ENCODE measurements at regions not wholly inside any gene's neighbourhood (a gene's known extent, or its start where the extent isn't known, plus 50 kb on each side); places are given as distances from the start of the nearest gene placed in this dataset.
"Not testable (repeated sequence)": the region's sequence is repeated elsewhere in the genome, so short reads cannot be mapped to it uniquely, and the experiment has no call there.

GRCh38 chr11:97745515-97746050 is 1275.2 kb upstream of the CNTN5 start:
- H3K4me3 ChIP-seq (ENCODE audit: low read length) = no peak overlapping the region
- no peak overlapping the region for H3K9ac ChIP-seq (ENCODE audit: low read depth, low read length)
- no peaks in the 10 kb centered on the region for H3K27me3 ChIP-seq (ENCODE audit: control insufficient read depth, insufficient read depth, low read length)
- H3K36me3 ChIP-seq (ENCODE audit: insufficient read depth, low read length) = no peaks in the 10 kb centered on the region
- no peaks in the 10 kb centered on the region for H3K9me3 ChIP-seq (replicated peaks; ENCODE audit: low read length)
- H3K4me1 ChIP-seq (ENCODE audit: control insufficient read depth, insufficient read depth, low read length) = no peaks in the 10 kb centered on the region
- no peak overlapping the region for H3K4me2 ChIP-seq (ENCODE audit: low read length)

GRCh38 chr11:97746818-97747217 is 1273.9 kb upstream of the CNTN5 start:
- Histone ChIP-seq H3K36me3 (ENCODE audit: insufficient read depth, low read length) (no peaks in the 10 kb centered on the region), H3K4me2 (ENCODE audit: low read length) (no peak overlapping the region), H3K27me3 (ENCODE audit: control insufficient read depth, insufficient read depth, low read length) (no peaks in the 10 kb centered on the region), H3K4me1 (ENCODE audit: control insufficient read depth, insufficient read depth, low read length) (no peaks in the 10 kb centered on the region), H3K4me3 (ENCODE audit: low read length) (no peak overlapping the region), H3K9ac (ENCODE audit: low read depth, low read length) (no peak overlapping the region), H3K9me3 (replicated peaks; ENCODE audit: low read length) (no peaks in the 10 kb centered on the region)

GRCh38 chr11:97751405-97751804 is 1269.3 kb upstream of the CNTN5 start:
- Histone ChIP-seq H3K36me3 (ENCODE audit: insufficient read depth, low read length) (no peaks in the 10 kb centered on the region), H3K4me3 (ENCODE audit: low read length) (no peak overlapping the region), H3K4me2 (ENCODE audit: low read length) (no peak overlapping the region), H3K4me1 (ENCODE audit: control insufficient read depth, insufficient read depth, low read length) (no peaks in the 10 kb centered on the region), H3K27me3 (ENCODE audit: control insufficient read depth, insufficient read depth, low read length) (no peaks in the 10 kb centered on the region), H3K9ac (ENCODE audit: low read depth, low read length) (no peak overlapping the region), H3K9me3 (replicated peaks; ENCODE audit: low read length) (no peaks in the 10 kb centered on the region)

GRCh38 chr11:97751952-97752351 is 1268.8 kb upstream of the CNTN5 start:
- H3K36me3 ChIP-seq (ENCODE audit: insufficient read depth, low read length) = no peaks in the 10 kb centered on the region
- H3K9me3 ChIP-seq (replicated peaks; ENCODE audit: low read length) = no peaks in the 10 kb centered on the region
- H3K4me1 ChIP-seq (ENCODE audit: control insufficient read depth, insufficient read depth, low read length) = no peaks in the 10 kb centered on the region
- H3K9ac ChIP-seq (ENCODE audit: low read depth, low read length) = no peak overlapping the region
- no peak overlapping the region for H3K4me2 ChIP-seq (ENCODE audit: low read length)
- H3K27me3 ChIP-seq (ENCODE audit: control insufficient read depth, insufficient read depth, low read length) = no peaks in the 10 kb centered on the region
- H3K4me3 ChIP-seq (ENCODE audit: low read length) = no peak overlapping the region

GRCh38 chr11:97754976-97755375 is 1265.8 kb upstream of the CNTN5 start:
- H3K27me3 ChIP-seq (ENCODE audit: control insufficient read depth, insufficient read depth, low read length) = no peaks in the 10 kb centered on the region
- H3K4me3 ChIP-seq (ENCODE audit: low read length) = no peak overlapping the region
- no peaks in the 10 kb centered on the region for H3K36me3 ChIP-seq (ENCODE audit: insufficient read depth, low read length)
- H3K9me3 ChIP-seq (replicated peaks; ENCODE audit: low read length) = no peaks in the 10 kb centered on the region
- no peak overlapping the region for H3K4me2 ChIP-seq (ENCODE audit: low read length)
- H3K9ac ChIP-seq (ENCODE audit: low read depth, low read length) = no peak overlapping the region
- H3K4me1 ChIP-seq (ENCODE audit: control insufficient read depth, insufficient read depth, low read length) = no peaks in the 10 kb centered on the region

GRCh38 chr11:97756571-97757335 is 1264.0 kb upstream of the CNTN5 start:
- Histone ChIP-seq H3K4me3 (ENCODE audit: low read length) (no peak overlapping the region), H3K27me3 (ENCODE audit: control insufficient read depth, insufficient read depth, low read length) (no peaks in the 10 kb centered on the region), H3K9ac (ENCODE audit: low read depth, low read length) (no peak overlapping the region), H3K36me3 (ENCODE audit: insufficient read depth, low read length) (no peaks in the 10 kb centered on the region), H3K4me1 (ENCODE audit: control insufficient read depth, insufficient read depth, low read length) (no peaks in the 10 kb centered on the region), H3K4me2 (ENCODE audit: low read length) (no peak overlapping the region), H3K9me3 (replicated peaks; ENCODE audit: low read length) (no peaks in the 10 kb centered on the region)

- H3K9me3 ChIP-seq (replicated peaks; ENCODE audit: low read length) = no peaks in the 10 kb centered on the region
- H3K27me3 ChIP-seq (ENCODE audit: control insufficient read depth, insufficient read depth, low read length) = no peaks in the 10 kb centered on the region
- H3K4me3 ChIP-seq (ENCODE audit: low read length) = no peak overlapping the region
- H3K9ac ChIP-seq (ENCODE audit: low read depth, low read length) = no peak overlapping the region
- H3K36me3 ChIP-seq (ENCODE audit: insufficient read depth, low read length) = no peaks in the 10 kb centered on the region
- no peak overlapping the region for H3K4me2 ChIP-seq (ENCODE audit: low read length)
- no peaks in the 10 kb centered on the region for H3K4me1 ChIP-seq (ENCODE audit: control insufficient read depth, insufficient read depth, low read length)
Observed at GRCh38 chr11:97761175-97761574, 1259.6 kb upstream of the CNTN5 start.

GRCh38 chr11:97764193-97764592 is 1256.6 kb upstream of the CNTN5 start:
- Histone ChIP-seq H3K36me3 (ENCODE audit: insufficient read depth, low read length) (no peaks in the 10 kb centered on the region), H3K9ac (ENCODE audit: low read depth, low read length) (no peak overlapping the region), H3K4me2 (ENCODE audit: low read length) (no peak overlapping the region), H3K4me1 (ENCODE audit: control insufficient read depth, insufficient read depth, low read length) (no peaks in the 10 kb centered on the region), H3K4me3 (ENCODE audit: low read length) (no peak overlapping the region), H3K27me3 (ENCODE audit: control insufficient read depth, insufficient read depth, low read length) (no peaks in the 10 kb centered on the region), H3K9me3 (replicated peaks; ENCODE audit: low read length) (no peaks in the 10 kb centered on the region)

GRCh38 chr11:97764605-97765004 is 1256.1 kb upstream of the CNTN5 start:
- Histone ChIP-seq H3K4me2 (ENCODE audit: low read length) (no peak overlapping the region), H3K4me3 (ENCODE audit: low read length) (no peak overlapping the region), H3K36me3 (ENCODE audit: insufficient read depth, low read length) (no peaks in the 10 kb centered on the region), H3K4me1 (ENCODE audit: control insufficient read depth, insufficient read depth, low read length) (no peaks in the 10 kb centered on the region), H3K9ac (ENCODE audit: low read depth, low read length) (no peak overlapping the region), H3K27me3 (ENCODE audit: control insufficient read depth, insufficient read depth, low read length) (no peaks in the 10 kb centered on the region), H3K9me3 (replicated peaks; ENCODE audit: low read length) (no peaks in the 10 kb centered on the region)

- no peaks in the 10 kb centered on the region for H3K27me3 ChIP-seq (ENCODE audit: control insufficient read depth, insufficient read depth, low read length)
- H3K4me2 ChIP-seq (ENCODE audit: low read length) = no peak overlapping the region
- H3K9me3 ChIP-seq (replicated peaks; ENCODE audit: low read length) = no peaks in the 10 kb centered on the region
Observed at GRCh38 chr11:97770570-97770969, 1250.2 kb upstream of the CNTN5 start.

GRCh38 chr11:97772705-97773104 is 1248.0 kb upstream of the CNTN5 start:
- Histone ChIP-seq H3K36me3 (ENCODE audit: insufficient read depth, low read length) (no peaks in the 10 kb centered on the region), H3K27me3 (ENCODE audit: control insufficient read depth, insufficient read depth, low read length) (no peaks in the 10 kb centered on the region), H3K4me3 (ENCODE audit: low read length) (no peak overlapping the region), H3K4me1 (ENCODE audit: control insufficient read depth, insufficient read depth, low read length) (no peaks in the 10 kb centered on the region), H3K9me3 (replicated peaks; ENCODE audit: low read length) (no peaks in the 10 kb centered on the region), H3K9ac (ENCODE audit: low read depth, low read length) (no peak overlapping the region), H3K4me2 (ENCODE audit: low read length) (no peak overlapping the region)

More at GRCh38 chr11:97770570-97770969, 1250.2 kb upstream of the CNTN5 start:
- no peaks in the 10 kb centered on the region for H3K4me1 ChIP-seq (ENCODE audit: control insufficient read depth, insufficient read depth, low read length)
- no peak overlapping the region for H3K9ac ChIP-seq (ENCODE audit: low read depth, low read length)
- no peak overlapping the region for H3K4me3 ChIP-seq (ENCODE audit: low read length)
- no peaks in the 10 kb centered on the region for H3K36me3 ChIP-seq (ENCODE audit: insufficient read depth, low read length)

GRCh38 chr11:97784388-97784787 is 1236.4 kb upstream of the CNTN5 start:
- H3K27me3 ChIP-seq (ENCODE audit: control insufficient read depth, insufficient read depth, low read length); H3K36me3 ChIP-seq (ENCODE audit: insufficient read depth, low read length); H3K9me3 ChIP-seq (replicated peaks; ENCODE audit: low read length); H3K4me1 ChIP-seq (ENCODE audit: control insufficient read depth, insufficient read depth, low read length); H3K4me3 ChIP-seq (ENCODE audit: low read length); H3K4me2 ChIP-seq (ENCODE audit: low read length); H3K9ac ChIP-seq (ENCODE audit: low read depth, low read length): not testable (repeated sequence)

Data from skeletal muscle satellite cell (primary cell).